ENCODE measurements at regions not wholly inside any gene's neighbourhood (a gene's known extent, or its start where the extent isn't known, plus 50 kb on each side); places are given as distances from the start of the nearest gene placed in this dataset.

GRCh38 chr12:124647316-124647715 lies 79.9 kb upstream of the NCOR2 start:
- ATAC-seq (ENCODE audit: low read depth) (no peak), DNase-seq (no peak)
- dilution Hi-C loops (cut with HindIII; ENCODE audit: low sequenced_read_pairs, unreplicated experiment), result no loop called here
- no peak overlapping the region for H3K4me3 ChIP-seq (ENCODE audit: insufficient read depth, low read depth, low read length)
- H3K27ac ChIP-seq (ENCODE audit: insufficient read depth, low read length), result no peak overlapping the region
- H4K5ac ChIP-seq (ENCODE audit: low read depth, low read length), result no peak overlapping the region
- POLR2A ChIA-PET (ENCODE audit: unreplicated experiment), result no interaction called here
- H3K79me1 ChIP-seq (ENCODE audit: low read depth in 1 of 2, low read length in 2 of 2), result no peaks in the 10 kb centered on the region
- H2BK20ac ChIP-seq (ENCODE audit: low read depth, low read length), result no peak overlapping the region
- H2BK15ac ChIP-seq (ENCODE audit: low read depth, low read length), result no peak overlapping the region
- no peak overlapping the region for H3K9ac ChIP-seq (ENCODE audit: low read depth, low read length)
- H3K56ac ChIP-seq (ENCODE audit: extremely low read depth, insufficient read depth, low read length), result no peak overlapping the region
- WGBS, 2 experiments (ENCODE audit: extremely low coverage in 2 of 2, insufficient read length in 1 of 2), result 96% methylated on average over 5 of the region's 6 CpGs; no CpG with 5 or more reads in 1 of the 2 experiments
- intact Hi-C loops (cut with micrococcal nuclease), result no loop called here
- BruUV-seq (replicated peaks), result no TSS peak
- peaks cover 10% of the 10 kb centered on the region for H3K9me3 ChIP-seq (ENCODE audit: control insufficient read depth, insufficient read depth, low read length)
- no peak overlapping the region for H4K91ac ChIP-seq (ENCODE audit: insufficient read depth, low read depth, low read length)
- no peak overlapping the region for H2AK5ac ChIP-seq (ENCODE audit: low read depth, low read length)
- CTCF ChIA-PET, result no interaction called here
- no peak overlapping the region for H3K4me2 ChIP-seq (ENCODE audit: low read depth, low read length)
- in situ Hi-C loops (cut with MboI; ENCODE audit: low sequenced_read_pairs), result no loop called here
- no peak for TF ChIP-seq FOS (IDR thresholded peaks at IDR 0.05; ENCODE audit: low read depth, low read length)
- TF ChIP-seq CHD1 (IDR thresholded peaks at IDR 0.05; ENCODE audit: low read depth, low read length), result no peak
- TF ChIP-seq POLR2A (IDR thresholded peaks at IDR 0.05; ENCODE audit: low read depth, low read length), result no peak
- no peak for TF ChIP-seq CEBPB (IDR thresholded peaks at IDR 0.05; ENCODE audit: low read depth, low read length)
- no peak for TF ChIP-seq RFX5 (IDR thresholded peaks at IDR 0.05; ENCODE audit: low read depth, low read length)
- no peak for TF ChIP-seq USF2 (IDR thresholded peaks at IDR 0.05; ENCODE audit: low read depth, low read length)
- TF ChIP-seq RCOR1 (IDR thresholded peaks at IDR 0.05; ENCODE audit: insufficient replicate concordance, low read length), result no peak
- no peak for TF ChIP-seq ELK1 (IDR thresholded peaks at IDR 0.05; ENCODE audit: borderline replicate concordance, low read depth, low read length)
- no peak for TF ChIP-seq MAZ (IDR thresholded peaks at IDR 0.05; ENCODE audit: borderline replicate concordance, low read depth, low read length)
- no peak for TF ChIP-seq MXI1 (IDR thresholded peaks at IDR 0.05; ENCODE audit: borderline replicate concordance, low read depth, low read length)
- no peak for TF ChIP-seq CTCF (conservative IDR thresholded peaks at IDR 0.05; ENCODE audit: low read depth, low read length)
- TF ChIP-seq BHLHE40 (IDR thresholded peaks at IDR 0.05; ENCODE audit: low read depth, low read length), result no peak
- no peak for TF ChIP-seq NFE2L2 (IDR thresholded peaks at IDR 0.05; ENCODE audit: low read depth, low read length)
- H2AK9ac ChIP-seq (replicated peaks; ENCODE audit: low read depth, low read length, poor library complexity), result no peak overlapping the region
- no peak overlapping the region for H2AFZ ChIP-seq (replicated peaks; ENCODE audit: low read length, poor library complexity)
- no peak overlapping the region for H3K23ac ChIP-seq (ENCODE audit: low read depth, low read length)
- H3K36me3 ChIP-seq (ENCODE audit: control insufficient read depth, insufficient read depth, low read length), result no peaks in the 10 kb centered on the region
- no peak overlapping the region for H2BK5ac ChIP-seq (ENCODE audit: low read depth, low read length, poor library complexity, severe bottlenecking)
- no peaks in the 10 kb centered on the region for H4K20me1 ChIP-seq (ENCODE audit: insufficient read depth, low read length)
- no peak overlapping the region for H3K4ac ChIP-seq (ENCODE audit: low read depth, low read length)
- H3K14ac ChIP-seq (replicated peaks; ENCODE audit: low read depth, low read length), result no peak overlapping the region
- no peaks in the 10 kb centered on the region; the same call in 1 of the 2 replicates for H3K4me1 ChIP-seq (ENCODE audit: control insufficient read depth, insufficient read depth, low read length)
- no peak overlapping the region for H3K18ac ChIP-seq (ENCODE audit: low read depth, low read length)
- 0 out of 2 replicates have a peak, but pooled peaks cover 2% of the 10 kb centered on the region for H3K27me3 ChIP-seq (ENCODE audit: control insufficient read depth, insufficient read depth, low read length)
- no peak overlapping the region for H4K8ac ChIP-seq (ENCODE audit: low read depth in 2 of 2, low read length in 2 of 2)
- H3K9me1 ChIP-seq (ENCODE audit: insufficient read depth, low read length), result no peaks in the 10 kb centered on the region
- H2BK120ac ChIP-seq (ENCODE audit: low read depth, low read length), result no peak overlapping the region

Data from IMR-90 (cell line).